Mammary epithelial cell (primary cell): ENCODE measurements at regions not wholly inside any gene's neighbourhood (a gene's known extent, or its start where the extent isn't known, plus 50 kb on each side); places are given as distances from the start of the nearest gene placed in this dataset.

ENCODE experiments used
- CTCF ChIP-seq, 2 donors: IDR thresholded peaks in 1 of 2; conservative IDR thresholded peaks in 1 of 2; 2 replicates each; pipeline ENCODE4 v1.5.1; 2011 to 2012; ENCODE audit warnings: inconsistent platforms in 2 of 2, low read length in 2 of 2, mild to moderate bottlenecking in 2 of 2, control low read depth in 1 of 2, low read depth in 1 of 2; ENCODE audit not compliant: insufficient read depth in 1 of 2; ENCODE audit errors: extremely low read depth in 1 of 2
- EZH2 ChIP-seq: IDR thresholded peaks from 2 replicates; pipeline ENCODE4 v1.6.1; 2012; ENCODE audit warnings: low read length, inconsistent platforms, borderline replicate concordance

GRCh38 chr12:115090783-115091182 is 406.8 kb upstream of the TBX3 start:
- TF ChIP-seq CTCF (conservative IDR thresholded peaks at IDR 0.05 in 1 of 2, IDR thresholded peaks at IDR 0.05 in 1 of 2; ENCODE audit: extremely low read depth in 1 of 2, insufficient read depth in 1 of 2, low read depth in 1 of 2, low read length in 2 of 2) (no peak), EZH2 (no peak)
